NCI-H1048 (cell line): ENCODE measurements at regions not wholly inside any gene's neighbourhood (a gene's known extent, or its start where the extent isn't known, plus 50 kb on each side); places are given as distances from the start of the nearest gene placed in this dataset.
"Not testable (repeated sequence)": the region's sequence is repeated elsewhere in the genome, so short reads cannot be mapped to it uniquely, and the experiment has no call there.

Experiments used
- DNase-seq: peaks from one replicate; lab custom pipeline; 2025; lab: John Stamatoyannopoulos, UW

- DNase-seq: no peak
These were observed 411.2 kb upstream of the HS3ST1 start for GRCh38 chr4:11839889-11840288.

- DNase-seq: no peak
These were observed 403.0 kb upstream of the HS3ST1 start for GRCh38 chr4:11831739-11832138.

GRCh38 chr4:11824566-11824965, 395.9 kb upstream of the HS3ST1 start:
- no peak for DNase-seq

GRCh38 chr4:11821772-11822430, 393.2 kb upstream of the HS3ST1 start:
- no peak for DNase-seq

GRCh38 chr4:11817088-11817487, 388.4 kb upstream of the HS3ST1 start:
- no peak for DNase-seq

- no peak for DNase-seq
These were observed 386.1 kb upstream of the HS3ST1 start for GRCh38 chr4:11814758-11815157.

- DNase-seq: no peak
These were observed 385.3 kb upstream of the HS3ST1 start for GRCh38 chr4:11813951-11814446.

GRCh38 chr4:11811521-11811920, 382.8 kb upstream of the HS3ST1 start:
- not testable (repeated sequence) for DNase-seq

GRCh38 chr4:11805842-11806241, 377.1 kb upstream of the HS3ST1 start:
- DNase-seq: no peak

- no peak for DNase-seq
These were observed 373.1 kb upstream of the HS3ST1 start for GRCh38 chr4:11801466-11802446.

- no peak for DNase-seq
These were observed 370.5 kb upstream of the HS3ST1 start for GRCh38 chr4:11799196-11799595.

- DNase-seq: no peak
These were observed 363.1 kb upstream of the HS3ST1 start for GRCh38 chr4:11791797-11792196.

GRCh38 chr4:11790230-11790629, 361.5 kb upstream of the HS3ST1 start:
- no peak for DNase-seq

GRCh38 chr4:11783588-11783987, 354.9 kb upstream of the HS3ST1 start:
- no peak for DNase-seq

GRCh38 chr4:11782859-11783258, 354.2 kb upstream of the HS3ST1 start:
- DNase-seq: no peak

GRCh38 chr4:11777447-11777846, 348.8 kb upstream of the HS3ST1 start:
- no peak for DNase-seq

- DNase-seq: no peak
These were observed 345.7 kb upstream of the HS3ST1 start for GRCh38 chr4:11774346-11774745.

GRCh38 chr4:11773798-11774197, 345.1 kb upstream of the HS3ST1 start:
- DNase-seq: no peak

- no peak for DNase-seq
These were observed 340.7 kb upstream of the HS3ST1 start for GRCh38 chr4:11769434-11769833.

- no peak for DNase-seq
These were observed 339.7 kb upstream of the HS3ST1 start for GRCh38 chr4:11768251-11768972.

- DNase-seq: no peak
These were observed 337.3 kb upstream of the HS3ST1 start for GRCh38 chr4:11765849-11766453.
